Sigmoid colon (tissue), 4 donors: ENCODE measurements at regions not wholly inside any gene's neighbourhood (a gene's known extent, or its start where the extent isn't known, plus 50 kb on each side); places are given as distances from the start of the nearest gene placed in this dataset.

Experiments
- CTCF ChIP-seq, 4 experiments: fragments of 450-650 bp in 3 of 4; fragments of 200-600 bp in 1 of 4; IDR thresholded peaks; one replicate each; pipeline ENCODE4 v1.5.1; 2016 to 2019; ENCODE audit warnings: antibody characterized with exemption in 4 of 4, mild to moderate bottlenecking in 3 of 4, moderate library complexity in 2 of 4
- EP300 ChIP-seq, 4 donors: sonication (generic); formaldehyde crosslinking; IDR thresholded peaks; one replicate each; pipeline ENCODE4 v1.6.1; 2017; ENCODE audit warnings: antibody characterized with exemption in 4 of 4
- POLR2A ChIP-seq, 2 donors: fragments of 450-650 bp; IDR thresholded peaks; one replicate each; pipeline ENCODE4 v1.6.1; 2016; ENCODE audit warnings: antibody characterized with exemption in 2 of 2, mild to moderate bottlenecking in 2 of 2, moderate library complexity in 2 of 2
- POLR2AphosphoS5 ChIP-seq, 4 donors: sonication (generic); formaldehyde crosslinking; IDR thresholded peaks; one replicate each; pipeline ENCODE4 v1.6.1; 2017; ENCODE audit warnings: antibody characterized with exemption in 4 of 4

GRCh38 chr2:186399082-186399644 is 86.9 kb upstream of the ZC3H15 start:
- TF ChIP-seq CTCF (IDR thresholded peaks at IDR 0.05) = no peak
- no peak for TF ChIP-seq POLR2A (IDR thresholded peaks at IDR 0.05)
- TF ChIP-seq POLR2AphosphoS5 (IDR thresholded peaks at IDR 0.05) = no peak
- TF ChIP-seq EP300 (IDR thresholded peaks at IDR 0.05) = no peak
